T-helper 2 cell (primary cell): ENCODE measurements at regions not wholly inside any gene's neighbourhood (a gene's known extent, or its start where the extent isn't known, plus 50 kb on each side); places are given as distances from the start of the nearest gene placed in this dataset.
"Not testable (repeated sequence)": the region's sequence is repeated elsewhere in the genome, so short reads cannot be mapped to it uniquely, and the experiment has no call there.

Experiments used
- DNase-seq, 5 experiments: peaks; one replicate each; pipeline versions ENCODE4 v3.0.0 to v3.0.0-alpha.2; 2012 to 2022

GRCh38 chr7:29649876-29650275 is 86.2 kb downstream of the PRR15 start:
- DNase-seq = no peak

- DNase-seq = no peak
These were observed 87.8 kb downstream of the PRR15 start for GRCh38 chr7:29651477-29651876.

- DNase-seq = no peak
These were observed 88.9 kb downstream of the PRR15 start for GRCh38 chr7:29652556-29652955.

GRCh38 chr7:29654340-29654739 is 90.7 kb downstream of the PRR15 start:
- not testable (repeated sequence) for DNase-seq

GRCh38 chr7:29657288-29657687 is 93.7 kb downstream of the PRR15 start:
- DNase-seq = no peak

GRCh38 chr7:29657856-29658255 is 94.2 kb downstream of the PRR15 start:
- no peak for DNase-seq

GRCh38 chr7:29659213-29659612 is 95.6 kb downstream of the PRR15 start:
- not testable (repeated sequence) for DNase-seq

- DNase-seq = not testable (repeated sequence)
These were observed 99.3 kb downstream of the PRR15 start for GRCh38 chr7:29662899-29663298.

- not testable (repeated sequence) for DNase-seq
These were observed 101.4 kb downstream of the PRR15 start for GRCh38 chr7:29664999-29665398.

- DNase-seq = not testable (repeated sequence)
These were observed 103.5 kb downstream of the PRR15 start for GRCh38 chr7:29667096-29667669.

- DNase-seq = not testable (repeated sequence)
These were observed 107.7 kb downstream of the PRR15 start for GRCh38 chr7:29671286-29671685.

GRCh38 chr7:29673635-29674034 is 110.0 kb downstream of the PRR15 start:
- DNase-seq = not testable (repeated sequence)

- not testable (repeated sequence) for DNase-seq
These were observed 111.0 kb downstream of the PRR15 start for GRCh38 chr7:29674626-29675025.

GRCh38 chr7:29677254-29677653 is 113.6 kb downstream of the PRR15 start:
- DNase-seq = not testable (repeated sequence)

GRCh38 chr7:29679963-29680362 is 116.3 kb downstream of the PRR15 start:
- not testable (repeated sequence) for DNase-seq

- DNase-seq = not testable (repeated sequence)
These were observed 117.0 kb downstream of the PRR15 start for GRCh38 chr7:29680601-29681000.

- DNase-seq = peak in 1 of 5 experiments; percentile 0
These were observed 120.6 kb downstream of the PRR15 start for GRCh38 chr7:29684151-29684786.

GRCh38 chr7:29684787-29685650 is 121.3 kb upstream of the WIPF3 start:
- DNase-seq = peak in 3 of 5 experiments; percentile 2 to 53 (median 11)

GRCh38 chr7:29685651-29686271 is 120.5 kb upstream of the WIPF3 start:
- DNase-seq = not testable (repeated sequence)

- not testable (repeated sequence) for DNase-seq
These were observed 115.8 kb upstream of the WIPF3 start for GRCh38 chr7:29690510-29690909.

GRCh38 chr7:29696402-29696801 is 109.9 kb upstream of the WIPF3 start:
- not testable (repeated sequence) for DNase-seq

GRCh38 chr7:29699723-29700122 is 106.6 kb upstream of the WIPF3 start:
- DNase-seq = not testable (repeated sequence)

- not testable (repeated sequence) for DNase-seq
These were observed 104.8 kb upstream of the WIPF3 start for GRCh38 chr7:29701540-29701939.
